GM21423 (cell line): ENCODE measurements at regions not wholly inside any gene's neighbourhood (a gene's known extent, or its start where the extent isn't known, plus 50 kb on each side); places are given as distances from the start of the nearest gene placed in this dataset.
"Not testable (repeated sequence)": the region's sequence is repeated elsewhere in the genome, so short reads cannot be mapped to it uniquely, and the experiment has no call there.

Source experiments
- ATAC-seq: cut with Tn5 transposase; IDR thresholded peaks from one replicate; pipeline ENCODE4 v1.9.1; 2021; ENCODE audit warnings: mild to moderate bottlenecking, moderate library complexity; ENCODE audit not compliant: unreplicated experiment

DNA sequence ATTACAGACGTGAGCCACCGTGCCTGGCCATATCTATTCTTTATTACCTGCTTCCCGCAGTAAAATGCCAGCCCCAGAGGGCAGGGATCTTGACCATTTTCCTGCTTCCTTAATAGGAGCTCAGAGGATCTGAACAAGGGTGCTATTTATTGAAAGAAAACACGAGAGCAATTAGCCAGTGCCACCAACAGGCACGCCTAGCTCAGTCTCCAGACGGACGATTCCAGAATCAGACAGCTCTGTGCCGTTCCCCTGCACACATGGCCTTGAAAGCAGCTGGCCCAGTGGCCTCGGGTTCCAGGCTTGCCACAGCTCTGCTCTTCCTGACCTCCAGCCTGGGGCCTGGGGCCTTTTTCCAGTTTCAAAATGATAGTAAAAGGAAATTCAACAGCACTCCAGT, 135.2 kb upstream of the RFLNA start:
- no peak for ATAC-seq

DNA sequence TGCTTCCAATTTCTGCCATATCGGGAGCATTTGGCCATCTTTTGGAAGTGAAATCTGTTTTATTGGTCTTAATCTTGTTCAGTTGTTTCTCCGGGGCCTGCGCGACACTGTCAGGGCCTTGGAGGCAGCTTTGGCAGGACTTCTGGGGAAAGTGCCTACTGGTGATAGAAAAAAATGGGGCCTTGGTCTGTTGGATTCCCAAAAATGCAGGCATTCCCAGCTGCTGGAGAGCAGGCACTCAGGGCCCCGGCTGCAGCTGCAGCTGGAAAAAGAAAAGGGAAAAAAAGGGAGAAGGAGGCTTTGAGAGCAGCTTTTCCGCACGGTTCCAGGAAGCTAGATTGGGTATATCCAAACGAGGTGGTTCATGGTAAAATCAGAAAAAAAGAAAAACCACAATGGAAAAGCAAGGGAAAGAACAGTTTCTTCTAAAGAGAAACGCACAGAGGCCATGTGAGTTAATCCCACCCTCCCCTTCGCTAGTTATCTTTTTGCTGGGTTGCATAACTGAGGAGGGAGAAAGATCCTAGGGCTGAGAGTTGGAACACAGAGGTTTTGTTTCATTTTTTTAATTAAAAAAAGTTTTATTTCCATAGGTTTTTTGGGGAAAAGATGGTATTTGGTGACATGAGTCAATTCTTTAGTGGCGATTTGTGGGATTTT, 134.7 kb upstream of the RFLNA start:
- no peak for ATAC-seq

DNA sequence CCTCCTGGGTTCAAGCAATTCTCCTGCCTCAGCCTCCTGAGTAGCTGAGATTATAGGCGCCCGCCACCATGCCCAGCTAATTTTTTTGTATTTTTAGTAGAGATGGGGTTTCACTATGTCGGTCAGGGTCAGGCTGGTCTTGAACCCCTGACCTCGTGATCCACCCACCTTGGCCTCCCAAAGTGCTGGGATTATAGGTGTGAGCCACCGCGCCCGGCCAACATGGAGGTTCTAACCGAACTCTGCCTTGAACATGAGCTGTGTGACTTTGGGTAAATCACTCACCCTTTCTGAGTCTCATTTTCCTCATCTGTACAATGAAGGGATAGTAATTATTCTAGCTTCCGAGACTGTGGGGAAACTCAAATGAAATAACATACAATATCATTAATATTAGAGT, 133.5 kb upstream of the RFLNA start:
- not testable (repeated sequence) for ATAC-seq

DNA sequence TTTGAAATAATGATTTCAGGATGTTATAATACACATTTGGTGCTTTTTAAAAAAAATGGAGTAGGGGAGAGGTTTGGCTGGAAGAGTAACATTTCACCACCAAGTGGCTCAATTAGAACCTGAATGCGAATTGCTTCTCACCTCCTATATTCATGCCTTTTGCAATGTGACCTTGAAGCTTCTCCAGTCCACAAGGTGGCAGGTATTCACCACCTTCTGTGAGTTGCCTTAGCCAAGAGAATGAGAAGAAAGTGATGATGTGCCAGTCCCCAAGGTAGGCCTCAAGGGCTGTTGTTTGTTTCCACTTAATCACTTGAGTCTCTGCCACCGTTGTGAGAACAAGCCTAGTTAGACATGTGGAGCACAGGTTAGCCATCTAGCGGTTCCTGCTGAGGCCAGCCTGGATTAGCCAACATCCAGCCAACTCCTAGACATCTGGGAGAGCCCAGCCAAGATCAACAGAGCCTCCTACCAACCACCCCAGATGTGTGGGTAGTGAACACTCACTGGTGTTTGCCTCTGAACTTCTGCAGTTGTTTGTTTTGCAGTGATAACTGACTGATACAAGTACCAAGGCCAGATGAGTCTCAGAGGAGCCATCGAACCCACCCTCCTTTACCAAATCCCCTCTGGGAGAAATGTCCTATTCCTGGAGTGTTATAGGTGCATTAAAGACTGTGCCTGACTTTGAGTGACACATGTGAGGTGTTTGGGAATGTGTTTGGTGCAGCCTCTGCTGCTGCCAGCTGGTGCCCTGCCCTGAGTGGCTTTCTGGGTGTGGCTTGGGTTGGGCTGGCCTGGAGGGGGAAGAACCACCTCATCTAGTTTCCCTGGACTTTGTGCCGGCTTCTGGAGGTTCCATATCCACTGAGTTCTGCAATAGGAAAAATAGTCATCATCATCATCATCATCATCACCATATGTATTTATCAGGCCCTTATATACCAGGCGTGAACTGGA, 132.5 kb upstream of the RFLNA start:
- no peak for ATAC-seq

DNA sequence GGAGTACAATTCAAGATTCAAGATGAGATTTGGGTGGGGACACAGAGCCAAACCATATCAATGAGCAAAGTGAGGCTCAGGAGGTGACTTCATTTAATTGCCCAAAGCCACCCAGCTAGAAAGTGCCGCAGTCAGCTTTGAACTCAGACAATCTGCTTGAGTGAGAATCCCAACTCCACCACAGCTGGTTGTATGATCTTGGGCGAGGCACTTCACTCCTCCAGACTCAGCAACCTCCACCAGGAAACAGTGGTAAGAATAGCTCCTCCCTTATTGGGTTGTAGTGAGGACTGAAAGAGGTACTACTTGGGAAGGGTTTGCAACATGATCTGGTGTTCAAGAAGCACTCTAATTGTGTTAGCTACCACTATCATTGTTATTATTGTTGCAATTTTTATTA, 129.2 kb upstream of the RFLNA start:
- ATAC-seq = no peak

DNA sequence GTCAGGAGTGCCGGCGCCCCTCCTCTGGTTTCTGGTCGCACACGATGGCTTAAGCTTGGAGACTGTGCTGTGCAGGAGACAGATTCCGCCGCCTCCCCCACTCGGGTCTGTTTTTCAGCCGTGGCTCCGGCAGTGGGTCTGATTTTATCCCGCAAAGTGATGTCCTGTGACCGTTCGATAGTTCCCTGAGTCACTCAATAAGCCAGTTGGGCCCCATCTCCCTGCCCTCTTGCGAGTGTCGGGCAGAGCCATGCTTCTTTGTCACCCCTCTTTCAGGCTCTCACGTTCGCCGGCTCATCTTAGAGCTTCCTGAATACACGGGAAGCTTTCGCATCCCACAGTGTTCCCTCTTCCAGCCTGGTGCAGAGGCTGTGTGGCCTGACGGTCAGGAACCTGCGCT, 127.8 kb upstream of the RFLNA start:
- ATAC-seq = no peak

DNA sequence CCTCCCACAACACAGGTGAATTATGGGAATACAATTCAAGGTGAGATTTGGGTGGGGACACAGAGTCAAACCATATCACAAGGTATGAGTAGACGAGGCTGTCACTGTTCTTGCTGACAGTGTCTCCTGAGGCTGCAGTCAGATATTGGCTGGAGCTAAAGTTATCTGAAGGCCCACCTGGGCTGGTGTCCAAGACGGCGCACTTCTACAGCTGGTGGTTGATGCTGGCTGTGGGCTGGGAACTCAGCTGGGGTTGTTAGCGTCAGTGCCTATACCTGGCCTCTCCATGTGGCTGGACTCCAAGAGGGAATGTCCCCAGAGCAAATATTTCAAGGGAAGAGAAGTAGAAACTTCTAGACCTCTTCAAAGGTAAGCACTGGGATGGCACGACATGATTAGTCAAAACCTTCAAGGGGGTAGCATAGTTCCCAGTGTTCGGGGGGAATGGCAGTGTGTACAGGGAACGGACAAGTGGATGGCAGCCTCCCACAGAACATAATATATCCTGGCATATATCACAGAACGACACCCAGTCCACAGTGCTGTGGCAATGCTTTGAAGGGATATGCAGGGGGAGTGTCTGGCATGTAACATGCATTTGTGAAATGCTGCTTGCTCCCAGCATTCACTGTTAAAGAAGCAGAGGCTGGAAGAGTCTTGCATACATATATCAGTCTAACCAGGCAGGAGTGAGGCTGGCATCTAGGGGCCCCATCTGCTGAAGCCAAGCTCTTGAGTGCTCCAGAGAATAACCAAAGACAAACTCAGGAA, 126.7 kb upstream of the RFLNA start:
- ATAC-seq = no peak

DNA sequence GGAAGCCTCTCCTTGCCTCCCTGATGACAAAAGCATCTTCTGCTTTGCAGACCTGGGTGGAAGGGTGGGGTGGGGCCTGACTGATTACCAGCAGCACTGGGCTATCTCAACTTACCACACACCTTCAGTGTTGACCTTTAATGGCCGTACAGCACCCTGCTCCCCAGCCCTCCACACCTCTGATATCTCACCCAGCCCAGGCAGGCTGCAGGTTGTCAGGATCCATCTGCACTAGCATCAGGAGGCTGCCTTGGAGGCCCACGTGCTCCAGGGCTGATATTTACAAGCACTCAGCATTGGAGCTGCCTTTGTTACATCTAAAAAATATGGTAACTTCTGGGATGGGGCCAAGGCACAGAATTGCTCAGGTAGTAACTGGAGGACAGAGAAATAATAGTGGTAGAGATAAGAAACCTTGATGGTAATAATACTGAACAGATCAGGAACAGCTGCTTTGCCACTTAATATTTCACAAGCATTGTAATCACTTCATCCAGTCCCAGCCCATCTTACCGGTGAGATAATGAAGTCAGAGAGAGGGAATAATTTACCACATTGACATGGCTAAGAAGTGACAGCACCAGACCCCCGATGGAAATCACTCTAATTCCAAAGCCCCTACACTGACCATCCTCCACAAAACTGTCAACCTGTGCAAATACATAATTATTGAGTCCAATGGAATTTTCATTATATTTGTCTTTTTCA, 125.2 kb upstream of the RFLNA start:
- no peak for ATAC-seq

DNA sequence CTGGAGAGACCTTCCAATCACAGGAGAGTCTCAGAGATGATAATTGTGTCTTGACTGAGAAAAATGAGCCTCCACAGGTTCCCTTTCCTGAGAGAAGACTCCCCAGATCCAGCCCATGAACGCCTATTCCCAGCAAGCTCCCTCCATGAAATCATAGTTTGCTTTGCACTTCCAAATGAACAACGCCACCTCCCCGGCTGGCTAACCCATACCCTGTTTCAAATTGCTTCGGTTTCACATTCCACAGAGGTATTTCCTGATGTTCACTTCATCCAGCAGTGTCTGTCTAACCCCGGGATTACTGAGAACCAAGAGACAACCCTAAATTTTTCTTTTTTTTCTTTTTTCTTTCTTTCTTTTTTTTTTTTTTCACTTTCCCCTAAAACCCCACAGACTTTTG, 124.1 kb upstream of the RFLNA start:
- no peak for ATAC-seq

DNA sequence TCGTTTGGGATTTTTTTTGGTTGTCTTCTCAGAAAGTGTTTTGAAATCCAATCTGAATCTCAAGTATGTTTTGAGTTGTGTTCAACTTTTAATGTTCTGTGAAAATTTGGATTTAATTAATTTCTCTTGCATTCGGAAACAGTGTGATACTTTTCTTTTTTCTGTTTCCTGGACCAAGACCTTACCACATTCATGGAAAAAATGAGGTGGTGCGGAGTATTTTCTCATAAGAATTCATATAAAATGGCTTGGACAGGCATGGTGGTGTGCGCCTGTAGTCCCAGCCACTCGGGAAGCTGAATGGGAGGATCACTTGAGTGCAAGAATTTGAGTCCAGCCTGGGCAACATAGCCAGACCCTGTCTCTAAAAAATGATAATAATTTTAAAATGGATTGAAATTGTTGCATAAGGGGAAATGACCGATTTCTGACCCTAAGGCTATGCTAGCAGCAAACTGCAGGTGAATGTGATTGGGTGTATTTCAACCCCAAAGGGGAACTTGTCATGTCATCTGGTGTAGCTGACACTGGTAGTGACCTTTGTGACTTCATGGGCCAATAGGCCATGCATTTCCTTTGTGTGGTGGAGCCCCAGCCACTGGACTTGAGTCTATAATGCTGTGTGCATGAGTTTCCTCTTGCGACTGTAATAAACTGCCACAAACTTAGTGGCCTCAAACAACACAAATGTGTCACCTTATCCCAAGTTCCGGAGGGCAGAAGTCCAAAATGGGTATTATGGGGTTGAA, 123.5 kb upstream of the RFLNA start:
- ATAC-seq = no peak

DNA sequence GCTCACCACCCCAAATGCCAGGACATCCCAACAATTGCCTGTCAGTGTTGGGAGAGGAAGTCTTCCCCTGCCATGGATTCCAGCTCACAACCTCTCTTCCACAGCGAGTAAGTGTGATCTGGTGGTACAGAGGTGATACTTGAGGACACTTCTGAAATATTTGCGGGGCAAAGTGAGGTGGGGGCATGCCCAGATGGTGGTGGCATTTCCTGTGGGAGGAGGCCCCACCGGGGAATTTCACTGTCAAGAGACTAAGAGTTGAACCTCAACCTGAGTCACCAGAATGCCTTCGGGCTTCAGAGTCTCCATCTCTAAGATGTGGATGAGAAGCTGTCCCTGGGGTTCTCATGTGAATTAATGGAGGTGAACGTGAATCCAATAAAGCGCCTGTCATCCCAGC, 122.3 kb upstream of the RFLNA start:
- ATAC-seq = no peak

DNA sequence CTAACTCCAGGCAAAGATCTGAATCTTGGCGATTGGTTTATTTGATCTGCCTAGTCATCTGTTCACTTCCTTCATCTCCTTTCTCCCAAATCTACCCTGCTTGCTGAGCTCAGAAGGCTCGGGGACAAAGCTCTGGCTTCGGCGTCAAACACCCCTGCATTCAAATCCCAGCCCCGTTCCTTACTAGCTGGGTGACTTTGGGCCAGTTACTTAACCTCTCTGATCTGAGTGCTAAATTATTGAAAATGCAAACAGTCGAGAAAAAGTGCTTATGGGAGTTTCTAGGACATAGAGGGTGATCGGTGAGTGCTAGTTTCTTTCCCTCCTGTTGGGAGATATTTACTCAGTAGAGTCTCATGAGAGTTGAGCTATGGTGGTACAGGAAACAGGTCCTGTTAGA, 121.2 kb upstream of the RFLNA start:
- ATAC-seq = no peak

DNA sequence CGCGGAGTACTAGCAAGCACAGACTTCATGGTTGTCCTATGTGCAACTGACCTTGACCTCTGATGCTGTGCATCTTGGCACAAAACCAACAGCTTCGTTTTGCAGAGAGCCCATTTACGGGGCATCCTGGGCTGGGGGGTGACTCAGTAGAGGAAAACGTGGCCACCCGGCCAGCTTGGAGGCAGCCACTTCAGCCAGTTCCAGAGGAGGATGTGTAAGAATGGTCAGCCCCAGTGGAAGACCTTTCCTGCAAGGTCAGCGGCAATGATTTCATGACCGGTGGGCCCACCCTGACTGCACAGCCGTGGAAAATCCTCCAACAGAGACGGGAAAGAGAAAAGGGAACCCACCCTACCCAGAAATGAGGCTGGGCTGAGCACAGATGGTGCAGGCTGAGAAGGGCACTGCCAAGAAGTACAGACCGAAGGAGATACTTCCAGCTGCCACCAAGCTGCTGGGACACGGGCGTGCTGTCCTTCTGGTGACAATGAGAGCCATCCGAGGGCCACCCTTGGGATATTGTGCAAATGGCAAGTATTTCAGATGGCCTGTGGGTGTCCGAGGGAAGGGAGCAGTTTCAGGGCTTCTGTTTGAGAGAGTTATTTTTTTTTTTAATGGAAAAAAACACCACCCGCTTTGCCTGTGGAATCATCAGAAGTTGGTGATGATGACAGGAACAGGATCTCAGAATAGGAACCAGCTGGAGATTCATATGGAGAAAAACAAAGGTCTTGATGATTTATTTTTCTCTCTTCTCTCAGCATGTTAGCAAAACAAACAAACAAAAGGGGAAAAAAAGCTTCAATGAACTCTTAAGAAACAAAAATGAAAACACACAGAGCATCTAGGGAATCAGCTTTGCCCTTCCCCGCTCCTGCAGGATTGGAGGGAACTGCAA, 120.2 kb upstream of the RFLNA start:
- ATAC-seq = no peak

DNA sequence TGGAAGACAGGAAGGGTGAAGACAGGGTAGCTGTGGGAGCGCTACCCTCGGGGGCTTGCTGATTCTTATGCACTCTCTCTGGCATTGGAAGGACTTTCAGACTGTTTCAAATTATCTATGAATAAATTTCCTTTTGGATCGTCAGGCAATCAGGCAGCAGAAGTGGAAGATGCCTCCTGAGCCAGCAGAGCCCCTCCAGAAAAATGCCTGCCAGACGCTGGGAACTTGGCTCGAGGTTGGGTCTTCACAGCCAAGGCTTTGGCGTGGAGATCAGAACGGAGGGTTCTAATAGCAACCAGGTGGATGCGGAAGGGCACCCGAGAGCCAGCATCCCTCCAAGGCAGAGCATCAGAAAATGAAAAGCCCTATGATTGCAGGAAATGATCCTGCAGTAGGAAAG, 119.2 kb upstream of the RFLNA start:
- ATAC-seq = no peak

DNA sequence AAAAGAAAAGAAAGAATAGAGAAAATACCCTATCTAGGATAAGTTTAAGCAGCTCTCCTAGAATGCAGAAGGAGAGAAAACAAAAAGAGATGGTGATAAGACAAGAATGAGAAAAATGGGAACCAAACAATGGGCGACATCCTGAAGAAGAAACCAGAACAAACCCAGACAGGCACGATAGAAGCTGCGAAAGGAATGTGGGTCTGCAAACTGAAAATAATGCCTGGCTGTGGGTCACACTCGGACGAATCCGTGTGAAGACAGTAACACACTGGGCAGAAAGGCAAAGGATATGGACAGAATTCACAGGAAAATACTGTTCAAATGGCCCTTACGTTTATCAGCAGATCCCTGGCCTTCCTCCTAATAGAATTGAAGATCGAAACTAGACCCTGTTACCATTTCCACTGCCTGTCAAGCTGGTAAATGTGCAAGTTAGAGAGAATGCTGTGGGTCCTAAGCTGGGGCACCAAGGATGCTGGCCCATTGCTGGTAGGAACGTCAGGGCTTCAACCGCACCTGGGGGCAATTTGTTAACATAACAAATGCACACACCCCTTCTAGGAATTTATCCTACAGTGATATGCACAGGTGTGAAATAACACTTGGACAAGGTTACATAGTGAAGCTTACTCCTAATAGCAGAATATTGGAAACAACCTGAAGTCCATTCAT, 117.5 kb upstream of the RFLNA start:
- ATAC-seq = no peak

DNA sequence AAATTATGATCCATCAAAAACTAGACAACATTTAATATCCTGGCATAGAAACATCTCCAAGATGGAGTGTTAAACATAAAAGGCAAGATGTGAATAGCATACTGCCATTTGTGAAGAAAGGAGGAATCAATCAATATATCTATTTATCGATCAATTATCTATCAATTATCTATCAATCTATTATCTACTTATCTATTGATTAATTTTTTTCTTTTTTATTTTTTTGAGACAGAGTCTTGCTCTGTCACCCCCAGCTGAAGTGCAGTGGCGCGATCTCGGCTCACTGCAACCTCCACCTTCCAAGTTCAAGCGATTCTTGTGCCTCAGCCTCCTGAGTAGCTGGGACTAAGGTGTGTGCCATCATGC, 117.0 kb upstream of the RFLNA start:
- ATAC-seq = no peak

DNA sequence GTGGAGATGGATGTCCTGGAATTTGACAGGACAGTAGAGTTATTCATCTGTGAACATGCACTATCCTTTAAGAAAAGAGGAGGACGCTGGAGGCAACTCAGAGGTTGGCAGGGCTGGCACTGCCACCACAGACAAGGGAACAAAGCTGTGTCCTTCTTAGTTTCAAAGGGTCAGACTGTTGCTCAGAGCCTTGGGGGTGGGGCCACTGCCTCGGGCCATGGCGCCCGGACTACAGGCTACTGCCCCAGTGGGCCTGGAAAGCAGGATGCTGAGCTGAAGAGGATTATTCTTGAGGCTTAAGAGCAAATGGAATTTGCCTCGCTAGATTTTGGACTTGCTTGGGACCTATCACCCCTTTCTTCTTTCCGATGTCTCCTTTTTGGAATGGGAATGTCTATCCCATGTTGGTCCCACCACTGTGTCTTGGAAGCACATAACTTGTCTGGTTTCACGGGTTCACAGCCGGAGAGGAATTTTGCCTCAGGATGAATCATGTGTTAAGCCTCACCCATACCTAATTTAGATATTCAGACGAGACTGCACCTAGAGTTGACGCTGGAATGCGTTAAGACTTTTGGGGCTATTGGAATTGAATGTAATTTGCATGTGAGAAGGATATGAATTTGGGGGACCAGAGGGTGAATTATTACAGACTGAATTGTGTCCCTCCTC, 114.8 kb upstream of the RFLNA start:
- ATAC-seq = no peak

DNA sequence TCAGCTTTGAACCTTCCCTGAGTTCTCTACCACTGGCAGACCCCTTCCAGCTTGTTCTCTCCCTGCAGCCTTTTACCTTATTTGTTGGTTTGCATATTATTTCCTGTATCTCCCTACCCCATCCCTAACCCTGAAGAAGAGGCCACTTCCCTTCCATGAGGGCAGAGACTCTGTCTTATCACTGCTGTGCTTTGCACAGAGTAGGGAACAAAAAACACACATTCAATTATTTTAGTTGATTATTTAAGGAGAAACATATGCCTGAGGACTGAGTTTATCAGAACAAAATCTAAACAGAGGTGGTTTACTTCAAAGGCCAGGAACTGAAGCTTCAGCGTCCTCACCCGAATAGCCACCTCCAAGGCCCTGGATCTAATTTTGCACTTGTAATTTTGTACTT, 111.7 kb upstream of the RFLNA start:
- ATAC-seq = no peak
